Activated CD4-positive, alpha-beta T cell treated with anti-CD3 and anti-CD28 coated beads for 48 hours (primary cell): ENCODE measurements at regions not wholly inside any gene's neighbourhood (a gene's known extent, or its start where the extent isn't known, plus 50 kb on each side); places are given as distances from the start of the nearest gene placed in this dataset.

Source experiments
- DNase-seq: peaks from one replicate; pipeline ENCODE4 v3.0.0-alpha.2; 2020

GRCh38 chr7:94325122-94325475, 69.6 kb upstream of the COL1A2 start:
- DNase-seq: no peak

- DNase-seq: no peak
Observed at GRCh38 chr7:94330269-94331020, 64.2 kb upstream of the COL1A2 start.

GRCh38 chr7:94332571-94332970, 62.1 kb upstream of the COL1A2 start:
- no peak for DNase-seq

- DNase-seq: no peak
Observed at GRCh38 chr7:94333810-94334209, 60.9 kb upstream of the COL1A2 start.

GRCh38 chr7:94335586-94335985, 59.1 kb upstream of the COL1A2 start:
- DNase-seq: no peak

- DNase-seq: no peak
Observed at GRCh38 chr7:94336009-94336408, 58.7 kb upstream of the COL1A2 start.

- no peak for DNase-seq
Observed at GRCh38 chr7:94338921-94339371, 55.7 kb upstream of the COL1A2 start.

GRCh38 chr7:94344826-94345225, 49.9 kb upstream of the COL1A2 start:
- DNase-seq: no peak
